PC-9 (cell line): ENCODE measurements at regions not wholly inside any gene's neighbourhood (a gene's known extent, or its start where the extent isn't known, plus 50 kb on each side); places are given as distances from the start of the nearest gene placed in this dataset.

Source experiments
- BruUV-seq: library from RNA; stranded (reverse); fragments of 400-500 nt; replicated peaks from 2 replicates; lab custom pipeline; 2021; lab: Mats Ljungman, UMichigan
- CTCF ChIA-PET: fragments of 300-600 bp; sonication (Branson Sonifier 250); formaldehyde crosslinking; loops from one replicate; lab custom pipeline; 2022; ENCODE audit warnings: antibody characterized with exemption; lab: Charles Lee
- POLR2A ChIA-PET: fragments of 300-600 bp; sonication (Branson Sonifier 250); formaldehyde crosslinking; loops from one replicate; lab custom pipeline; 2022; ENCODE audit warnings: antibody characterized with exemption; ENCODE audit not compliant: unreplicated experiment; lab: Charles Lee
- DNase-seq, 2 experiments: peaks; one replicate each; pipeline versions ENCODE4 v3.0.0 to v3.0.0-alpha.2; 2015 to 2022; ENCODE audit warnings: mixed read lengths in 1 of 2
- H2AFZ ChIP-seq: fragments of 200-600 bp; sonication (generic); 2 replicates; pipeline ENCODE4 v1.8.1; 2017; ENCODE audit warnings: antibody characterized with exemption
- H3F3A ChIP-seq: fragments of 200-600 bp; sonication (generic); 2 replicates; pipeline ENCODE4 v1.8.1; 2017; ENCODE audit warnings: antibody characterized with exemption, mild to moderate bottlenecking, low read depth; ENCODE audit not compliant: insufficient read depth
- H3K27ac ChIP-seq: fragments of 200-600 bp; sonication (generic); 2 replicates; pipeline ENCODE4 v1.6.1; 2016; ENCODE audit warnings: mixed run types
- H3K27me3 ChIP-seq: fragments of 200-600 bp; sonication (generic); 2 replicates; pipeline ENCODE4 v1.6.1; 2016; ENCODE audit warnings: low read depth, mixed run types; ENCODE audit not compliant: insufficient read depth
- H3K36me3 ChIP-seq: fragments of 200-600 bp; sonication (generic); 2 replicates; pipeline ENCODE4 v1.6.1; 2016; ENCODE audit warnings: low read depth, mixed run types
- H3K4me1 ChIP-seq: fragments of 200-600 bp; sonication (generic); replicated peaks from 2 replicates; pipeline ENCODE4 v1.6.1; 2016; ENCODE audit warnings: mixed run types; ENCODE audit not compliant: insufficient read depth
- H3K4me2 ChIP-seq: fragments of 200-600 bp; sonication (generic); 2 replicates; pipeline ENCODE4 v1.6.1; 2017; ENCODE audit warnings: mixed run types
- H3K4me3 ChIP-seq: fragments of 200-600 bp; sonication (generic); 2 replicates; pipeline ENCODE4 v1.6.1; 2016; ENCODE audit warnings: mixed run types
- H3K79me2 ChIP-seq: fragments of 200-600 bp; sonication (generic); 2 replicates; pipeline ENCODE4 v1.6.1; 2017; ENCODE audit warnings: low read depth, mixed run types
- H3K9me2 ChIP-seq: fragments of 200-600 bp; sonication (generic); 2 replicates; pipeline ENCODE4 v1.8.1; 2017; ENCODE audit warnings: mild to moderate bottlenecking; ENCODE audit not compliant: insufficient read depth
- H3K9me3 ChIP-seq: fragments of 200-600 bp; sonication (generic); 2 replicates; pipeline ENCODE4 v1.8.1; 2016; ENCODE audit warnings: low read depth; ENCODE audit not compliant: insufficient read depth
- H4K20me1 ChIP-seq: fragments of 200-600 bp; sonication (generic); 2 replicates; pipeline ENCODE4 v1.8.1; 2017; ENCODE audit not compliant: insufficient read depth
- CTCF ChIP-seq: fragments of 200-600 bp; sonication (generic); conservative IDR thresholded peaks from 2 replicates; pipeline ENCODE4 v1.6.1; 2017; ENCODE audit warnings: mixed run types, antibody characterized with exemption, mild to moderate bottlenecking, moderate library complexity
- EZH2 ChIP-seq: fragments of 200-600 bp; sonication (generic); IDR thresholded peaks from 2 replicates; pipeline ENCODE4 v1.8.0; 2017; ENCODE audit warnings: antibody characterized with exemption, low read depth
- intact Hi-C: fragments of 100-400 bp; cut with micrococcal nuclease; formaldehyde crosslinking; loops from one replicate; pipeline ENCODE4 v1.10.0; 2022; ENCODE audit not compliant: unreplicated experiment

- H3K4me1 ChIP-seq: no peaks in the 10 kb centered on the region; the same call in 1 of the 2 replicates
- BruUV-seq: no TSS peak
- no peaks in the 10 kb centered on the region for H3F3A ChIP-seq
- no peak overlapping the region for H3K27ac ChIP-seq
- H4K20me1 ChIP-seq: no peaks in the 10 kb centered on the region
- H3K27me3 ChIP-seq: no peaks in the 10 kb centered on the region
- no peaks in the 10 kb centered on the region for H3K36me3 ChIP-seq
- ChIA-PET POLR2A (no interaction called here), CTCF (no interaction called here)
- intact Hi-C loops: no loop called here
- no peak for TF ChIP-seq EZH2
- TF ChIP-seq CTCF: no peak
- H3K9me3 ChIP-seq: peaks cover 7% of the 10 kb centered on the region; the same call in 1 of the 2 replicates
- H3K9me2 ChIP-seq: no peaks in the 10 kb centered on the region
- H3K4me2 ChIP-seq: no peak overlapping the region
- no peak for DNase-seq
- H3K79me2 ChIP-seq: no peaks in the 10 kb centered on the region
- no peak overlapping the region for H2AFZ ChIP-seq
- H3K4me3 ChIP-seq: no peak overlapping the region
Measured at GRCh38 chr13:73720216-73720840, 413.9 kb downstream of the KLF12 start.

- H3K4me1 ChIP-seq: no peaks in the 10 kb centered on the region; the same call in 1 of the 2 replicates
- H3K4me3 ChIP-seq: no peak overlapping the region
- H3K27me3 ChIP-seq: no peaks in the 10 kb centered on the region
- H3K9me2 ChIP-seq: no peaks in the 10 kb centered on the region
- CTCF ChIA-PET: no interaction called here
- H2AFZ ChIP-seq: no peak overlapping the region
- DNase-seq: no peak
- H3K27ac ChIP-seq: no peak overlapping the region
- no peaks in the 10 kb centered on the region for H3F3A ChIP-seq
- peaks cover 7% of the 10 kb centered on the region; the same call in 1 of the 2 replicates for H3K9me3 ChIP-seq
- BruUV-seq: no TSS peak
- H3K79me2 ChIP-seq: no peaks in the 10 kb centered on the region
- no peak for TF ChIP-seq CTCF
- no peak for TF ChIP-seq EZH2
- intact Hi-C loops: no loop called here
- H4K20me1 ChIP-seq: no peaks in the 10 kb centered on the region
- no peak overlapping the region for H3K4me2 ChIP-seq
- H3K36me3 ChIP-seq: no peaks in the 10 kb centered on the region
- POLR2A ChIA-PET: interaction anchor here (0.6 to 0.7 kb wide), 2 partner anchors 38 to 73 kb away, joined by 4 to 5 read pairs; no protein-coding TSS in a partner anchor
Measured at GRCh38 chr13:73718246-73718645, 416.0 kb downstream of the KLF12 start.

- POLR2A ChIA-PET: interaction anchor here (0.6 to 0.7 kb wide), 2 partner anchors 39 to 74 kb away, joined by 4 to 5 read pairs; no protein-coding TSS in a partner anchor
- Histone ChIP-seq H3K4me3 (no peak overlapping the region), H4K20me1 (no peaks in the 10 kb centered on the region), H3K9me2 (no peaks in the 10 kb centered on the region), H2AFZ (no peak overlapping the region), H3K27me3 (no peaks in the 10 kb centered on the region), H3F3A (no peaks in the 10 kb centered on the region), H3K4me1 (no peaks in the 10 kb centered on the region; the same call in 1 of the 2 replicates), H3K36me3 (no peaks in the 10 kb centered on the region), H3K79me2 (no peaks in the 10 kb centered on the region), H3K4me2 (no peak overlapping the region), H3K27ac (no peak overlapping the region), H3K9me3 (peaks cover 7% of the 10 kb centered on the region; the same call in 1 of the 2 replicates)
- no peak for DNase-seq
- intact Hi-C loops: no loop called here
- TF ChIP-seq EZH2 (no peak), CTCF (no peak)
- CTCF ChIA-PET: interaction anchor here (0.5 kb wide), 1 partner anchor 271 kb away, joined by 3 read pairs; no protein-coding TSS in a partner anchor
- no TSS peak for BruUV-seq
Measured at GRCh38 chr13:73717632-73718031, 416.6 kb downstream of the KLF12 start.
